ENCODE measurements at regions not wholly inside any gene's neighbourhood (a gene's known extent, or its start where the extent isn't known, plus 50 kb on each side); places are given as distances from the start of the nearest gene placed in this dataset.

GRCh38 chr17:31646642-31647041, 212.4 kb downstream of the COPRS start:
- 0% methylated on average over 2 of the region's 2 CpGs for WGBS (ENCODE audit: insufficient coverage, low coverage, missing lambda C conversion rate)
- no peak for DNase-seq (ENCODE audit: extremely low read depth in 1 of 4, low spot score in 3 of 4)
- POLR2A ChIA-PET, result no interaction called here
- Histone ChIP-seq H3K4me3 (no peak overlapping the region), H4K20me1 (replicated peaks; ENCODE audit: control insufficient read depth, insufficient read depth, low read length) (no peaks in the 10 kb centered on the region), H2AFZ (ENCODE audit: low read depth, low read length) (no peak overlapping the region), H3K4me2 (ENCODE audit: insufficient read depth, low read length) (no peak overlapping the region), H3K9me1 (ENCODE audit: control insufficient read depth, insufficient read depth, low read length) (no peaks in the 10 kb centered on the region), H3K27ac (ENCODE audit: extremely low read depth, low read depth, low read length) (no peak overlapping the region), H3K79me2 (ENCODE audit: control insufficient read depth, insufficient read depth, low read length) (no peaks in the 10 kb centered on the region), H3K27me3 (ENCODE audit: control insufficient read depth in 2 of 2, insufficient read depth in 2 of 2, low read length in 2 of 2) (peaks cover 3 to 15% of the 10 kb centered on the region in 2 experiments; a peak in 2 of 5 replicates), H3K4me1 (replicated peaks in 1 of 2; ENCODE audit: control insufficient read depth in 2 of 2, insufficient read depth in 2 of 2, low read length in 2 of 2) (no peaks in the 10 kb centered on the region), H3K36me3 (ENCODE audit: control insufficient read depth, insufficient read depth, low read length) (no peaks in the 10 kb centered on the region), H3K9ac (ENCODE audit: insufficient read depth in 1 of 2, low read depth in 2 of 2, low read length in 2 of 2) (no peak overlapping the region), H3K9me3 (replicated peaks; ENCODE audit: control insufficient read depth, insufficient read depth, low read depth, low read length) (no peaks in the 10 kb centered on the region; the same call in 1 of the 2 replicates)
- intact Hi-C loops (cut with micrococcal nuclease), result no loop called here
- BruUV-seq (replicated peaks), result no TSS peak
- no peak for ATAC-seq
- CTCF ChIA-PET (ENCODE audit: low intra/inter-chr PET ratio), result no interaction called here
- FAIRE-seq, result no peak
- no peak for TF ChIP-seq ZNF695 (CRISPR knock-in tag; IDR thresholded peaks at IDR 0.05)
- no peak for TF ChIP-seq MCM5 (IDR thresholded peaks at IDR 0.05; ENCODE audit: low read depth)
- TF ChIP-seq NR2C1 (IDR thresholded peaks at IDR 0.05), result no peak
- TF ChIP-seq NR2C1 (tag; IDR thresholded peaks at IDR 0.05), result no peak
- no peak for TF ChIP-seq TAF9B (IDR thresholded peaks at IDR 0.05; ENCODE audit: partially characterized antibody)
- no peak for TF ChIP-seq GATAD2A (IDR thresholded peaks at IDR 0.05)
- no peak for TF ChIP-seq POLR3A (IDR thresholded peaks at IDR 0.05; ENCODE audit: borderline replicate concordance, extremely low read depth, insufficient read depth, insufficient read length)
- TF ChIP-seq NONO (IDR thresholded peaks at IDR 0.05; ENCODE audit: low read depth in 2 of 2, low read length in 1 of 2), result no peak
- no peak for TF ChIP-seq CHD4 (IDR thresholded peaks at IDR 0.05; ENCODE audit: insufficient read depth, insufficient replicate concordance, low read depth, low read length, poor library complexity, severe bottlenecking)
- TF ChIP-seq SRSF3 (IDR thresholded peaks at IDR 0.05; ENCODE audit: insufficient read depth, low read length), result no peak
- TF ChIP-seq BCOR (IDR thresholded peaks at IDR 0.05), result no peak
- no peak for TF ChIP-seq THRAP3 (IDR thresholded peaks at IDR 0.05; ENCODE audit: borderline replicate concordance)
- TF ChIP-seq CREB3L1 (IDR thresholded peaks at IDR 0.05; ENCODE audit: borderline replicate concordance, low read depth), result no peak
- TF ChIP-seq GABPB1 (CRISPR knock-in tag; IDR thresholded peaks at IDR 0.05), result no peak
- TF ChIP-seq MED1 (CRISPR knock-in tag; IDR thresholded peaks at IDR 0.05; ENCODE audit: borderline replicate concordance), result no peak
- in situ Hi-C loops (cut with MboI), result no loop called here
